HG03066 (cell line): ENCODE measurements at regions not wholly inside any gene's neighbourhood (a gene's known extent, or its start where the extent isn't known, plus 50 kb on each side); places are given as distances from the start of the nearest gene placed in this dataset.
"Not testable (repeated sequence)": the region's sequence is repeated elsewhere in the genome, so short reads cannot be mapped to it uniquely, and the experiment has no call there.

ENCODE experiments used
- ATAC-seq: cut with Tn5 transposase; IDR thresholded peaks from one replicate; pipeline ENCODE4 v1.9.1; 2021; ENCODE audit warnings: low read depth; ENCODE audit not compliant: unreplicated experiment

DNA sequence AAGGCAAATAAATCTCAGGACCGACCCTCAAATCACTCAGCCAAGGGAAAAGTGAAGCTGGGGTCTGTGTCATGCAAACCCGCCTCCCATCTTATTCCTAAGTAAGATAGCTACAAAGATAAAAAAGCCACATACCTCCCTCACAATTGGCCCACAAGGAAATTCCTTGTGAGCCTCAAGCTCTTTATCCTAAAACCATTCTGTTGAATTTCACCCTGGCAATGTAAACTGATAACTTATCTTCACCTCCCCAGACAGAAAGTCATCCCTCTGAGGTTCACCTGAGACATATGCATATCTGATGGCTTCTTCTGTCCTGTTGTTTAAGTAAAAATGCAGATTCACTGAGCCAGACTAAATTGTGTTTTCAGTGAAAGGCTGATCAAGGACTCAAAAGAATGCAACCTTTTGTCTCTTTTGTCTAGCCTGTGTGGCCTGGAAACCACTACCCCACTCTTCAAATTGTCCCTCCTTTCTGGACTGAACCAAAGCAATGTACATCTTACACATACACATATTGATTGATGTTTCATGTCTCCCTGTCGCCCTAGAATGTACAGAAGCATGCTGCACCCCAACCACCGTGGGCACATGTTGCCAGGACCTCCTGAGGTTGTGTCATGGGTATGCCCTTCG, 91.3 kb downstream of the MFAP3L start:
- no peak for ATAC-seq

DNA sequence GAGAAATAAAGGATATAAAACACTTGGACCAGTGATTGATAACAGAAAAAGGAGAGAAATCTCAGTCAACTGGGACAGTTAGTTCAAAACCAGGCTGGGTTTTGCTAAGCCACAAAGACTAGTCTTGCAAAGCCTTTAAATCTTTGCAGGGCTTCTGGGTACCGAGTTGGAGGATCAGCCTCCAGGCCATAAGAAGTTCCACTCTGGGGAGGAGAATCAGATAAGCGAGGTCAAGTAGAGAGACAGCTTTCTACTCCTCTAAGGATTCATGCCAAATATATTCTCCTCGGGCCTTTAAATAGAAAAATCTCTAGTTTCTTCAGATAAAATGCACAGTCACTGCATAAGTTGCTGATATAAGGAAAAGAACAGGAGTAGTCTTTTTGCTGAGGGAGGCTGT, 92.7 kb downstream of the MFAP3L start:
- no peak for ATAC-seq

DNA sequence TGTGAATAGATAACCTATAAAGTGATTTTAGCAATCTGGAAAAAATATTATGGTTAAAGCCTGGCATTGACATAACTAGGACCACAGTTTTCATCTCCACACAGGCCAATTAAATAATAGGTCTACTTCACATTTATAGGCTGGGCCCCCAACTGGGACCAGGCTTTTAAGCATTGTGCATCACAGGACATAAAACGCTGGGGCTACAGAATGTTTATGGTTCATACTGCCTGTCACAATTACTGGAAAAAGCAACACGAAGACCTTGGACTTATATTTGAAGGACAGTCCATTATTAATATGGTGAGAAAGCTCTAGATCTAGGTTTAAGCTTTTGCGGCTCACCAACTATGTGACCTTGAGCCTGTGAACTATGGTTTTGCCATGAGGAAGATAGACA, 94.2 kb downstream of the MFAP3L start:
- ATAC-seq: no peak

DNA sequence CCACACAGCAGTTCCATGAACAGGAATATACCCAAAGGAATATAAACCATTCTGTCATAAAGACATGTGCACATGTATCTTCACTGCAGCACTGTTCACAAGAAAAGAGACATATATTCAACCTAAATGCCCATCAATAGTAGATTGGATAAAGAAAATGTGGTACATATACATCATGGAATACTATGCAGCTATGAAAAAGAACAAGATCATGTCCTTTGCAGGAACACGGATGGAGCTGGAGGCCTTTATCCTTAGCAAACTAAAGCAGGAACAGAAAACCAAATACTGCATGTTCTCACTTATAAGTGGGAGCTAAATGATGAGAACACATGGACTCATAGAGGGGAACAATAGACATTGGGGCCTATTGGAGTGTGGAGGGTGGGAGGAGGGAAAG, 95.4 kb downstream of the MFAP3L start:
- not testable (repeated sequence) for ATAC-seq

DNA sequence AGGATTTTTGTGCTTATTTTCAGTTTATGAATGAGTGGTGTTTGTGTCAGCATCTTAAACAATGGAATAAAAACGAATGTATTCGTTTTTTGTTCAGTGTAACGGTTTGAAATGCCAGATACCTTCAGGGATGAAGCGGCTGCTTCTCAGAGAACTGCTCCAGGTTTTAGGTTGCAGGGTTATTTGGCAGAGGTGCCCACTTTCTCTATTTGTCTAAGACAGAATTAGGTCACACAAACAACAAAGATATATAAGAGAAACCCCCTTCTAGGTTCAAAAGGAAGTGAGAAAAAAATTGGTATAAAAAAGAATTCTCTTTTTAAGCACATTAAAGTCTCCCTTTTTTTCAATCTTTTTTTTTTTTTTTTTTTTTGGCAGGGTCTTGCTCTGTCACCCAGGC, 98.9 kb downstream of the MFAP3L start:
- ATAC-seq: no peak

DNA sequence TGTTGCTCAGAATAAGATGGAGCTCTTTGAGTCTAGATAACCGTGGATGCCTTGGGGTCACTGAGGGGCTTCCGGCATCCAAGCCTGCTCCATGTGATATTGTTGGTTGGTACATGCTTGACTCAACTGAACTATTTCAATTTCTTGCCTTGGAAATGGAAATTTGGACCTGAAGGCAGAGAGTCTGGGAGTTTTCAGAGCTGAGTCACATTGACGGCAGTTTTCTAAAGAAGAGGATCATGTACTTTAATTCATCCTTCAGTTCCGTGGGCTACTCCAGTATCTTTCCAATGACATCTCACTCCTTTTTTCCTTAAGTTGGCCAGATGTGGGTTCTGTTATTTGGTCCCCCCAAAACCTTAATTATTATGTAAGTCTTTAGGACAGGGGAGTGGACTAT, 100.5 kb downstream of the MFAP3L start:
- ATAC-seq: no peak

DNA sequence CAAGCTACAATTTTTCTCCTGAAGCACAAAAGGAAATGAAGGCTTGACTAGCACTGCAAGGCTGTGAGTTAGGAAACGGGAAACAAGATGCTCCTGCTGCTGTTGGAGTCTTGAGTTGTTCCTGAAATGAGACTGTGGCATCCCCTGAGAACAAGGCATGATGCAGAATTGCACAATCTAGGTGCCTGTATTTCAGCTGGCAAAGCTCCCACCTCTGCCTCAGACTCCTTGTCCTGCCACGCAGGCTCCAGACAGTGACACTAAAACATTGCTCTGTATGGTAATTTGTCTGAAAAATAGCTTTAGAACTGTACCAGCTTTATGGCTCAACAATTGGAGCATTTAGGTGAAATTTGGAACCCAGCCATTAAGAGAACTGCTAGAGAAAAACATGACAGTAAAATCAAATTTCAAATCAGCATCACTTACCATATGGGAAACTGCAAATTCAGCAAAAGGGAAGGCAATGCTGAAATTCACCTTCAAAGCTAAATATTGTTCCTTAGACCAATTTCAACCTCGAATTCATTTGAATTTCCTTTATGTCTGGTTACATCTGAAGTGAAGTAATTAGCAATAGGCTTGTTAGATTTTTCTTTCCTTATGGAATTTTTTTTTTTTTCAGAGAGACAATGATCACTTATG, 103.4 kb downstream of the MFAP3L start:
- no peak for ATAC-seq

DNA sequence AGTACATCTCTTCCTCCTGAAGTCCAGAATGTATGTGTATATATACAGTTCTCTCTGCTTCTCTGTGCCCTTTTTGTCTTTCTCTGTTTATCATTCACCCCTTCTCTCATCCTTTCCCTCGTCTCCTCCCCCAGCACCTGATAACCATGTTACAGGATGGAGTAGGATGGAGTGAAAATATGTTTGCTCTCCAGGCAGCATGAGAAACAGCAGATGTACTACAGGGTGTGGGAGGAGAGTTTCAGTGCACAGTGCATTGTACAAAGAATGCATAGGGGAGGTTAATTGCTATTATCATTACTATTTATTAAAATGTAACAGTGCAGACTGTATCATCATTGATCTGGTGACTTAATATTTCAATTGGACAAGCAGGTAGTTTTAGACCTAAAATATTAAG, 104.5 kb downstream of the MFAP3L start:
- no peak for ATAC-seq

DNA sequence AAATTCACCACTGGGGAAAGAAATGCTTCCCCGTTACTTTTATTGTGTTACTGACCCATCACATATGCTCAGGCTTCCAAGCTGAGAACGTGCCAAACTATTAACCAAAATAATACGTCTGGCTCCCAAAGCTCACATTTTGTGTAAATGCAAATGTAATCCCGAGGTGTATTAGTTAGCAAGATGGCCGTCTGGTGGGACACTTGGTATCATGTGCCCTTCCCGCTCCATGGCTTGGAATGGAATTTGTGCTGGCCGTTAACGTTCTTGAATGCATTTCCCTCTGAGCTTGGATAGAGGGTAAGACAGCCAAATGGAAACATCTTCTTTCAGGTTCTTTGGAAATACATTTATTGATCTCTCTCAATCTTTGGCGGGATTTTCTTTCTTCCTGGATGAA, 105.0 kb downstream of the MFAP3L start:
- no peak for ATAC-seq

DNA sequence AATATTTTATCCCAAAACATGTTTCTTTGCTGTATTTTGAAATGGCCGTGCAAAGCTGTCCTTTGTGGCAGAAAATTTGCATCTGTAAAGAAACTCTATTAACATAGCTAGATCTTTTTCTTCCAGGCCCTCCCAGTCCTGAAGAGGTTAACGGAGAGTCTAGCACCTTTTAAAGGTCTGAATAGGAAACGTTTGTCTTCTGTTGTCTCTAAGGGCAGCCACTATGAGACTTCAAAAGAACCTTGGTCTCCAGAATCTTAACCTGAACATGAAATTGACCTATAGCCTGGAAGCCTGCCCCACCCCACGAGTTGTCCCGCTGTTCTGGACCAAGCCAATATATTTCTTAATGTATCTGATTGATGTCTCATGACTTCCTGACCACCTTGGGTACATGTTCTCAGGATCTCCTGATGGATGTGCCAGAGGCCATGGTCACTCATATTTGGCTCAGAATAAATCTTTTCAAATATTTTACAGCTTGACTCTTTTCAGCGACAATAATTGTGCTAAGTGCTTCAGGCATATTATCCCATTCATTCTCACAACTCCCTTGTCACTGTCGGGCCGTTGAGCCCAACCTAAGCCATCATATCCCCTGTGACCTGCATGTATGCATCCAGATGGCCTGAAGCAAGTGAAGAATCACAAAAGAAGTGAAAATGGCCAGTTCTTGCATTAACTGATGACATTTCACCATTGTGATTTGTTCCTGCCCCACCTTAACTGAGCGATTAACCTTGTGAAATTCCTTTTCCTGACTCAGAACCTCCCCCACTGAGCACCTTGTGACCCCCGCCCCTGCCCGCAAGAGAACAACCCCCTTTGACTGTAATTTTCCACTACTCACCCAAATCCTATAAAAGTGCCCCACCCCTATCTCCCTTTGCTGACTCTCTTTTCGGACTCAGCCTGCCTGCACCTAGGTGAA, 106.7 kb downstream of the MFAP3L start:
- ATAC-seq: not testable (repeated sequence)

DNA sequence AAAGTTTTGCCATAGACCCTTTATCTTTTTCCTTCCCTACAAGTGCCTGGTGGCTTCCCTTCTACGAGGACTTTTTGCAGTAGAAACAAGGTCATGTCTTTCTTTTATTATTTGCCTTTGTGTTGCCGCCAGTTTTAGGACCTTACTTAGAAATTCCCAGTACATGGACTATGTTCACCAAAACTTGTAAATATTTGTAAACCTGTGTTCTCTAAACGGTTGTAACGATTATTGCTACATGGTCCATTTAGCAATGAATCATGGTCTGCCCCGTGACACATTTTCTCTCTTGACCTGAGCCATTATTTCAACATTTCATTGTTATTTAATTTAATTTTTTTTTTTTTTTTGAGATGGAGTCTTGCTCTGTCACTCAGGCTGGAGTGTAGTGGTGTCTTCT, 110.7 kb downstream of the MFAP3L start:
- no peak for ATAC-seq

DNA sequence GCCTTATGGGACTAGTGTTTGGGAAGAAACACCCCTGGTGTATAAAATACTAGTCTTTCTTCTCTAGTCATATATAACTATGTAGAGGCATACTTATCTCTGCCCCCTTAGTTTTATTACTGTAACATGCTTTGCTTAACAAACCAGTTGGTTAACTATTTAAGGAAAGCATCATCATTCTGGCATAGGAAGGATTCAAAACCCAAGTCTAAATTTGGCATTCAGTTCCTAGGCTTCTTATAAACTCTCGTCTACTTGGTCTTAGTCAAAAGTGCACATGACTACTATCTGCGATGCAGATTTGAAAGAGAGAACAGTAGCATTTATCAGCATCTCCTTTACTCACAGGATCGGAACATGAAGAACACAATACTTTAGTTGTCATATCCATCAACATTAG, 111.3 kb downstream of the MFAP3L start:
- no peak for ATAC-seq

DNA sequence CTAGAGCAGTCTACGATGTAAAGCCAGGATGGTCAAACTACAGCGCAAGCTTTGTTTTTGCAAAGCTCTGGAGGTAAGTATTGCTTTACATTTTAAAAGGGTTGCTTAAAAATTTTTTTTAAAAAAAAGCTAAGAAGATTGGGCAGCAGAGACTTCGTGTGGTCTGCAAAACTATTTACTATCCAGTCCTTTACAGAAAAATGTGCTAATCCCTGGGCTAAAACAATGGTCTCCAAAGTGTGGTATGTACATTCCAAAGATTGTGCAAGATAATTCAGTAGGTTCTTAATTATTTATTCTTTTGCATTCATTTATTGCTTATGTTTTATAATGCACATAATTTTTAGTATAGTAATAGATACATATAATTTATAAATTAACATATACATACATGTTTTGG, 113.2 kb downstream of the MFAP3L start:
- no peak for ATAC-seq

DNA sequence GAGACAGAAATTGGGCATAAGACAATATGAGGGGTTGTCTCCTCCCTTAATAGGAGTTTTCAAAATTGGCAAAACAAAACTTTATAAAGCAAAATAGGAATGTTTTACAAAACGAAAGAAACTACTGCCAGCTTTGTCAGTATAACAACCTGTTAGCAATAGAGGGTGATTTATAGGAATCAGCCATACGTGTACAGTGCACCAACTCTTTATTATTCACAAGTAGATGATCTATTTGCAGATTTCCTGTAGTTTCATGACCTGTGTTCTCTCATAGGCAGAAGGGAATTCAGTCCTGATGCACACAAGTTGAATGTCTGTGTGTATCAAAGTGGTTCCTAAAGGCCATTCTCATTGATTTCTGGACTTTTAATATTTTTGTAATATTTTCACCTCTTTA, 116.3 kb downstream of the MFAP3L start:
- ATAC-seq: no peak

DNA sequence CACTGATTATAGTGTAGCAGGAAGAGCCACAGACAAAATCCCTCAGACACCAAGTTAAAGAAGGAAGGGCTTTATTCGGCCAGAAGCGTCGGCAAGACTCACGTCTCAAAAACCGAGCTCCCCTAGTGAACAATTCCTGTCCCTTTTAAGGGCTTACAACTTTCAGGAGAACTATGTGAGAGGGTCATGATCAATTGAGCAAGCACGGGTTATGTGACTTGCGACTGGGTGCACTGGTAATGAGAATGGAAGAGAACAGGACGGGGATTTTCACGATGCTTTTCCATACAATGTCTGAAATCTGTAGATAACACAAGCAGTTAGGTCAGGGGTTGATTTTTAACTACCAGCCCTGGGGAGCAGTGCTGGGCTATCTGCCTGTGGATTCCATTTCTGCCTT, 116.7 kb downstream of the MFAP3L start:
- no peak for ATAC-seq

DNA sequence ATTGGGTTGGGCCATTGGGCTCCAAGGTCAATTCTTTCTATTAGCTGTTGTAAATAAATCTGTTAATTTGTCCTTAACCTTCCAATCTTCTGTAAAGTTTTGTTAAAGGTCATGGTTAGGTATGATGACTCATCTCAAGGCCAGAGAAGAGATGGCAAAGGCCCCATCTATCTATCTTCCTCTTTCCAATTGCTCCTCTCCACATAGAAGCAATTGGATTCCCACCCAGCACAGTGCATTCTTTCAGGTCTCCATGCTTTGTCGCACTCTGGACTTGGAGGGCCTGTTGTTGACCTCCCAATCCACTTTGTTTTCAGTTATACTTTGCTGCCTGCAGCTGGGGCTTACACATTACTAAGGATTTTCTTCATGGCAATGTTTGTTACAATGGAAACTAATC, 118.5 kb downstream of the MFAP3L start:
- ATAC-seq: no peak

DNA sequence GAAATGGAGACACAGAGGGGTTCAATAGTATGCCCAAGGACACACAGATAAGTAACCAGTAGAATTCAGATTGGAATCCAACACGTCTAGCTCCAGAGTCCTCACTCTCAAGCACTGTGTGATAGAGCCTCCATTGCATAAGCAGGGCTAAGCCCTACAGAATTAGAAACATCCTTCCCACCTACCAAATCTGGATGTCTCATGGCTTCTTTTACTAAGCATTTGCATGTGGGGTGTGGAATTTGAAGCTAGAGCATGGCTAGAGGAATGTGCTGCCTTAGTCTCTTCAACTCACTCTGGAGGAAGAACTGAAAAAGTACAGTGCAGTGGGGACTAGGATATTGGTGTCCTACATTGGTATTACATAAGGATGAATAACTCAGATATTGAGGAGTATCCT, 119.4 kb downstream of the MFAP3L start:
- no peak for ATAC-seq

DNA sequence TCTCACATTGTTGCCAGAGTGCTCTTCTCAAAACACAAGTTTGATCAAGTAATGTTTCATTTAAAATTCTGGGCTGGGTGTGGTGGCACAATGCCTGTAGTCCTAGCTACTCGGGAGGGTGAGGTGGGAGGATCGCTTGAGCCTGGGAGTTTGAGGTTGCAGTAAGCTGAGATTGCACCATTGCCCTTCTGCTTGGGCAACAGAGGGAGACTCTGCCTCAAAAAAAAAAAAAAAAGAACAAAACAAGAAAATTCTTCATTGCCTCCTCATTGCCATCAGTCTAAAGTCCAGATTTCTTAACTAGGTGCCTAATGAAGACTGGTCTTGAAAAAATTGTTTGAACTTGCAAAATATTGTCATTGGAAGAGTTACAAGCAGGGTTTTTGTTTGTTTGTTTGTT, 120.1 kb downstream of the MFAP3L start:
- ATAC-seq: no peak

DNA sequence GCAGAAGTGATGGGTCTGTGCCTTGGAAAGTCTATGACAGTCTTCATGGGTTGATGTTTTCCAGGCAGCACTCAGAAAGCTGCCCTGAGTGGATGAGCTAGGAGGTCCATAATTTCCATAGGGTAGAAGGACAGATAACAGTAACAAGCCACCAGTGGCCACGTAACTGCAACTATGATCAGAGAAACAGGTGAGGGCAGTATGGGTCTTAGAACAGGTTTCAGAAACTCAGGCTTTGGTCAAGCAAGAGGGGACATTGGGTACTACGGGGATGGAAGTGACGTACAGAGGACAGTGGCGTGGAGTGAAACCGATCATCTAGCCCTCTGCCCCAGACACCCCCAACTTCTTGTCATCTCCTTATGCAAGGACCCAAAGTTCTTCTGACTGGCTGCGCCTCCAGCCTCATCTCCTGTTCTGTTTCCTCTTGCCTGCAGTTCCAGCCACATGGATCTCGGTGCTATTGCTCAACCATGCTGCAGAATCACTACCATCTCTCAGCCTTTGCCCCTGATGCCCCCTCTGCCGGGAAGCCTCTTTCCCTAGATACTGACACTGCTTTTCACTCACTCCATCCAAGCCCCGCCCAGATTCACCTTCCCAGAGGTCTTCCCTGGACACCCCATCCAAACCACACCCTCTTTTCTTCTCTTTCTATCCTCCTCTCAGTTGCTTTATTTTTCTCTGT, 123.4 kb downstream of the MFAP3L start:
- ATAC-seq: no peak

DNA sequence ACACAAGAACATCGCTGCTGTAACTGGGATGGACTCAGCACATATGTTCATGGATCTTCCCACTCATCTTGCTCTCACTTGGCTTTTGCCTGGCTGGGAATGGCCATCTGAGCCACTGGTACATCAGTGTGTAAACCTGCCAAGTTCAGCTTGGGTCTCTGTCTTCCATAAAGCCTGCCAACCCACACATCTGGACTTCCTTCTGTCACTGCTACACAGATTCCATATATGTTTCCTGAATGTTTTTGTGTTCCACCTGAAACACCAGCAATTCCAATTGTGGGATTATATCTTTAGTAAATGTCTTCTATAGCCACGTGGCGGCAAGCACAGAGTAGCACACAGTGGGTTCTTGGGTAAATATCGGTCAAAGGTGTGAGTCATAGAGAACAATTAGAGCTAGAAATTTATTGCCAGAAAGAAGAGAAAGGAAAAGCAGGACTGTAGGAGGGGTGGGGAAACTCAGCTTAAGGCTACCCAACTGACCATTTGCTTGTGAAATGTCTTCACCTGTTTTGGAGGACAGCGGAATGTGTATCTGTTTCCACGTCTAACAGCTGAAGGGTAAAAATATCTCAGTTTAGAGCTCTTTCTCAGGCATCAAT, 125.9 kb downstream of the MFAP3L start:
- no peak for ATAC-seq

DNA sequence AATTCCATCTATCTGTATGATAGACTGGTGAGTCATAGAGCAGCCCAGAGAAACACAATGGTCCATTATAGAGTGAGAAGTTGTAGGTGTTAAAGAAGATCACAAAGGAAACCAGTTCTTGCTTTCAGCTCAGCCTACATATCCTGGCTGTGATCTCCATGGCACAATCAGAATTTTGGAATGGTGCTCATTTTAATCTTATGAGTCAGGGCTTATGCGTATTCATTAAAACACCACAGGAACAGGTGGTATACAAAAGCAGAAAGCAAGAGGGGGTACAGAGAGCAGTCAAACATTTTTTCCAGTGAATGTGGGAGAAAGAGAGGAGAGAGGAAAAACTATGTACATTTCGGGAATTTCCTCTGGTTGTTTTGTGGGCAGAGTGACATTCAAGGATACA, 126.9 kb downstream of the MFAP3L start:
- no peak for ATAC-seq
